IMR-90 (cell line): ENCODE measurements at regions not wholly inside any gene's neighbourhood (a gene's known extent, or its start where the extent isn't known, plus 50 kb on each side); places are given as distances from the start of the nearest gene placed in this dataset.

Source experiments
- ATAC-seq: fragments of 200-7000 bp; cut with Tn5 transposase; 2 replicates; pipeline ENCODE4 v1.9.1; 2020; ENCODE audit warnings: low read depth, mild to moderate bottlenecking, moderate library complexity
- BruUV-seq: library from RNA; stranded (reverse); fragments of 400-500 nt; replicated peaks from 2 replicates; lab custom pipeline; 2021; lab: Mats Ljungman, UMichigan
- CTCF ChIA-PET: fragments of 300-600 bp; formaldehyde crosslinking; extraction: SDS; loops from one replicate; lab custom pipeline; 2021; ENCODE audit warnings: antibody characterized with exemption; lab: Yijun Ruan, JAX
- POLR2A ChIA-PET: fragments of 300-600 bp; sonication (Branson Sonifier 250); formaldehyde crosslinking; loops from one replicate; lab custom pipeline; 2022; ENCODE audit warnings: antibody characterized with exemption; ENCODE audit not compliant: unreplicated experiment; lab: Charles Lee
- DNase-seq: peaks from one replicate; pipeline ENCODE4 v3.0.0; 2013
- H2AFZ ChIP-seq: replicated peaks from 2 replicates; pipeline ENCODE3; 2013; ENCODE audit warnings: low read length, mild to moderate bottlenecking; ENCODE audit not compliant: poor library complexity
- H2AK5ac ChIP-seq: 2 replicates; pipeline ENCODE4 v1.6.1; 2013; ENCODE audit warnings: low read depth, low read length, inconsistent platforms
- H2AK9ac ChIP-seq: replicated peaks from 2 replicates; pipeline ENCODE3; 2013; ENCODE audit warnings: mild to moderate bottlenecking, low read depth, low read length, moderate library complexity; ENCODE audit not compliant: poor library complexity
- H2BK120ac ChIP-seq: 2 replicates; pipeline ENCODE4 v1.6.1; 2013; ENCODE audit warnings: low read depth, low read length, inconsistent platforms
- H2BK15ac ChIP-seq: 3 replicates; pipeline ENCODE4 v1.6.1; 2013; ENCODE audit warnings: low read depth, low read length, inconsistent platforms
- H2BK20ac ChIP-seq: 2 replicates; pipeline ENCODE4 v1.6.1; 2013; ENCODE audit warnings: low read depth, mild to moderate bottlenecking, inconsistent platforms, low read length, moderate library complexity
- H2BK5ac ChIP-seq: 2 replicates; pipeline ENCODE4 v1.6.1; 2013; ENCODE audit warnings: mild to moderate bottlenecking, low read depth, low read length, inconsistent platforms; ENCODE audit not compliant: poor library complexity, severe bottlenecking
- H3K14ac ChIP-seq: replicated peaks from 2 replicates; pipeline ENCODE4 v1.6.1; 2013; ENCODE audit warnings: low read depth, low read length, inconsistent platforms
- H3K18ac ChIP-seq: 2 replicates; pipeline ENCODE4 v1.6.1; 2013; ENCODE audit warnings: low read depth, low read length, control low read depth
- H3K23ac ChIP-seq: 2 replicates; pipeline ENCODE4 v1.6.1; 2013; ENCODE audit warnings: low read depth, low read length, inconsistent platforms
- H3K27ac ChIP-seq: 2 replicates; pipeline ENCODE4 v1.5.1; 2013; ENCODE audit warnings: mild to moderate bottlenecking, control low read depth, low read length; ENCODE audit not compliant: insufficient read depth
- H3K27me3 ChIP-seq: 2 replicates; pipeline ENCODE4 v1.6.1; 2013; ENCODE audit warnings: low read length; ENCODE audit not compliant: control insufficient read depth, insufficient read depth
- H3K36me3 ChIP-seq: 2 replicates; pipeline ENCODE4 v1.6.1; 2013; ENCODE audit warnings: low read length, mixed read lengths; ENCODE audit not compliant: control insufficient read depth, insufficient read depth
- H3K4ac ChIP-seq: 2 replicates; pipeline ENCODE4 v1.6.1; 2013; ENCODE audit warnings: low read depth, low read length, inconsistent platforms
- H3K4me1 ChIP-seq: 2 replicates; pipeline ENCODE4 v1.6.1; 2013; ENCODE audit warnings: low read length, mixed read lengths; ENCODE audit not compliant: control insufficient read depth, insufficient read depth
- H3K4me2 ChIP-seq: 2 replicates; pipeline ENCODE4 v1.6.1; 2013; ENCODE audit warnings: low read depth, mild to moderate bottlenecking, control low read depth, low read length, moderate library complexity
- H3K4me3 ChIP-seq: 2 replicates; pipeline ENCODE4 v1.5.1; 2013; ENCODE audit warnings: low read depth, mild to moderate bottlenecking, control low read depth, low read length, moderate library complexity; ENCODE audit not compliant: insufficient read depth
- H3K56ac ChIP-seq: 2 replicates; pipeline ENCODE4 v1.6.1; 2013; ENCODE audit warnings: low read length, inconsistent platforms; ENCODE audit not compliant: insufficient read depth; ENCODE audit errors: extremely low read depth
- H3K79me1 ChIP-seq, 2 experiments: 2 replicates each; pipeline ENCODE4 v1.6.1; 2013; ENCODE audit warnings: low read length in 2 of 2, inconsistent platforms in 1 of 2, low read depth in 1 of 2
- H3K9ac ChIP-seq: 2 replicates; pipeline ENCODE4 v1.6.1; 2013; ENCODE audit warnings: low read depth, low read length, control low read depth
- H3K9me1 ChIP-seq: 2 replicates; pipeline ENCODE4 v1.6.1; 2013; ENCODE audit warnings: low read length, inconsistent platforms; ENCODE audit not compliant: insufficient read depth
- H3K9me3 ChIP-seq: 2 replicates; pipeline ENCODE4 v1.6.1; 2013; ENCODE audit warnings: low read length; ENCODE audit not compliant: control insufficient read depth, insufficient read depth
- H4K20me1 ChIP-seq: 2 replicates; pipeline ENCODE4 v1.6.1; 2013; ENCODE audit warnings: low read length, inconsistent platforms; ENCODE audit not compliant: insufficient read depth
- H4K5ac ChIP-seq: 2 replicates; pipeline ENCODE4 v1.6.1; 2013; ENCODE audit warnings: mild to moderate bottlenecking, low read depth, low read length, control low read depth
- H4K8ac ChIP-seq, 2 experiments: 2 replicates each; pipeline ENCODE4 v1.6.1; 2013; ENCODE audit warnings: low read depth in 2 of 2, low read length in 2 of 2, control low read depth in 1 of 2, inconsistent platforms in 1 of 2
- H4K91ac ChIP-seq: 2 replicates; pipeline ENCODE4 v1.6.1; 2013; ENCODE audit warnings: low read depth, low read length, inconsistent platforms; ENCODE audit not compliant: insufficient read depth
- BHLHE40 ChIP-seq: fragments of 150-350 bp; IDR thresholded peaks from 2 replicates; pipeline ENCODE4 v1.6.1; 2016; ENCODE audit warnings: mild to moderate bottlenecking, low read depth, low read length
- CEBPB ChIP-seq: IDR thresholded peaks from 2 replicates; pipeline ENCODE4 v1.6.1; 2012; ENCODE audit warnings: low read depth, low read length, improper control_type of control experiment
- CHD1 ChIP-seq: IDR thresholded peaks from 2 replicates; pipeline ENCODE4 v1.6.1; 2012; ENCODE audit warnings: low read depth, low read length, improper control_type of control experiment
- ELK1 ChIP-seq: fragments of 150-350 bp; IDR thresholded peaks from 2 replicates; pipeline ENCODE4 v1.6.1; 2016; ENCODE audit warnings: low read depth, mild to moderate bottlenecking, low read length, moderate library complexity, borderline replicate concordance
- FOS ChIP-seq: fragments of 150-350 bp; IDR thresholded peaks from 2 replicates; pipeline ENCODE4 v1.6.1; 2016; ENCODE audit warnings: low read depth, low read length
- MAFK ChIP-seq: IDR thresholded peaks from 2 replicates; pipeline ENCODE4 v1.6.1; 2012; ENCODE audit warnings: low read depth, low read length, improper control_type of control experiment
- MAZ ChIP-seq: IDR thresholded peaks from 2 replicates; pipeline ENCODE4 v1.6.1; 2012; ENCODE audit warnings: low read depth, mild to moderate bottlenecking, low read length, improper control_type of control experiment, moderate library complexity, borderline replicate concordance
- NFE2L2 ChIP-seq: fragments of 150-350 bp; IDR thresholded peaks from 2 replicates; pipeline ENCODE4 v1.6.1; 2016; ENCODE audit warnings: low read depth, mild to moderate bottlenecking, low read length
- POLR2A ChIP-seq: IDR thresholded peaks from 2 replicates; pipeline ENCODE4 v1.6.1; 2012; ENCODE audit warnings: mild to moderate bottlenecking, low read depth, low read length
- RAD21 ChIP-seq: IDR thresholded peaks from 2 replicates; pipeline ENCODE4 v1.6.1; 2012; ENCODE audit warnings: low read length, improper control_type of control experiment
- RCOR1 ChIP-seq: IDR thresholded peaks from 2 replicates; pipeline ENCODE4 v1.6.1; 2012; ENCODE audit warnings: mild to moderate bottlenecking, low read length, improper control_type of control experiment; ENCODE audit not compliant: insufficient replicate concordance
- RFX5 ChIP-seq: IDR thresholded peaks from 2 replicates; pipeline ENCODE4 v1.8.0; 2012; ENCODE audit warnings: low read depth, mild to moderate bottlenecking, low read length, moderate library complexity
- SMC3 ChIP-seq: fragments of 150-350 bp; IDR thresholded peaks from 2 replicates; pipeline ENCODE4 v1.6.1; 2016; ENCODE audit warnings: low read depth, mild to moderate bottlenecking, antibody characterized with exemption, low read length, moderate library complexity
- WGBS, 2 experiments: methylation state at CpG; one replicate each; pipeline versions ENCODE4 v1.1.5 to v1.1.7; 2013; ENCODE audit warnings: missing lambda C conversion rate in 2 of 2; ENCODE audit not compliant: insufficient read length in 1 of 2; ENCODE audit errors: extremely low coverage in 2 of 2; 5-methylcytosine and 5-hydroxymethylcytosine counted together
- dilution Hi-C: fragments of 300-500 bp; cut with HindIII; formaldehyde crosslinking; loops from one replicate; pipeline ENCODE4 v1.14.3; 2018; ENCODE audit warnings: low sequenced_read_pairs; ENCODE audit not compliant: unreplicated experiment
- in situ Hi-C: fragments of 300-500 bp; cut with MboI; formaldehyde crosslinking; loops from 3 replicates; pipeline ENCODE4 v1.14.3; 2019; ENCODE audit warnings: low sequenced_read_pairs, inconsistent platforms, mixed read lengths
- intact Hi-C: fragments of 100-400 bp; cut with micrococcal nuclease; formaldehyde crosslinking; loops from 2 replicates; pipeline ENCODE4 v1.10.0; 2022
- TF ChIP-seq, protein P1 (sequence below): fragments of 150-350 bp; IDR thresholded peaks from 2 replicates; pipeline ENCODE4 v1.6.1; 2017; ENCODE audit warnings: mild to moderate bottlenecking, antibody characterized with exemption, low read length, low read depth
- TF ChIP-seq, protein P2 (sequence below): conservative IDR thresholded peaks from 2 replicates; pipeline ENCODE4 v1.5.1; 2012; ENCODE audit warnings: mild to moderate bottlenecking, low read depth, low read length, improper control_type of control experiment

DNA sequence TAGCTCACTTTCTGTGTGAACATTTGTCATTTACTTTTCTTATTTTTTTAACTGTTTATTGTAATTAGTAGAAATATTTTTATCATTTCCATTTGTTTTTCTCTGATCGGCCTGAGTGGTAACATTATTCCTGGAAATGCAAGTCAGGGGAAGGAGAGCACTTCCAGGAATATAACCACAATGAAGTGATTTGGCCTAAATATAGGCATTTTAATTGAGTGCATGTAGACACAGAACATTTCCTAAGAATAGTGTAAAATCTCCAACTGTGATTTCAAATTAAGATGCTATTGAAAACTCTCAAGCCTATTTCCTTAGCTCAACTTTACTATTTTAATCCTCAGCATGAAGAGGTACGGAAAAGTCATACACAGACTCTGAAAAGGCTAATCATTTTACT lies 86.5 kb upstream of the SKAP2 start:
- dilution Hi-C loops = no loop called here
- no peak overlapping the region for H4K8ac ChIP-seq
- no peak overlapping the region for H2BK20ac ChIP-seq
- no peak overlapping the region for H3K27ac ChIP-seq
- H3K9me1 ChIP-seq = no peaks in the 10 kb centered on the region
- H3K4me1 ChIP-seq = no peaks in the 10 kb centered on the region
- no peak overlapping the region for H2AK5ac ChIP-seq
- H3K18ac ChIP-seq = no peak overlapping the region
- DNase-seq (no peak), ATAC-seq (no peak)
- intact Hi-C loops = no loop called here
- no CpG with 5 or more reads among the region's 2 CpGs for WGBS, 2 experiments
- no peaks in the 10 kb centered on the region for H3K79me1 ChIP-seq
- no peak overlapping the region for H3K56ac ChIP-seq
- H2AK9ac ChIP-seq = no peak overlapping the region
- ChIA-PET CTCF (no interaction called here), POLR2A (interaction anchor here (0.6 kb wide), 1 partner anchor 12 kb away, joined by 3 read pairs; no protein-coding TSS in a partner anchor)
- no peak overlapping the region for H3K14ac ChIP-seq
- H3K9me3 ChIP-seq = no peaks in the 10 kb centered on the region
- H3K4me3 ChIP-seq = no peak overlapping the region
- no peak overlapping the region for H3K4me2 ChIP-seq
- in situ Hi-C loops = no loop called here
- H2AFZ ChIP-seq = no peak overlapping the region
- H4K20me1 ChIP-seq = no peaks in the 10 kb centered on the region
- H3K27me3 ChIP-seq = peaks cover 1% of the 10 kb centered on the region
- no peak overlapping the region for H3K9ac ChIP-seq
- H3K23ac ChIP-seq = no peak overlapping the region
- H4K5ac ChIP-seq = no peak overlapping the region
- H3K36me3 ChIP-seq = no peaks in the 10 kb centered on the region
- H2BK15ac ChIP-seq = no peak overlapping the region
- TF ChIP-seq MAFK (no peak), CHD1 (no peak), RAD21 (no peak), RFX5 (no peak), CEBPB (no peak), BHLHE40 (no peak), ELK1 (no peak), POLR2A (no peak), RCOR1 (no peak), FOS (no peak), NFE2L2 (no peak), SMC3 (no peak), MAZ (no peak)
- TF ChIP-seq, protein P1, sequence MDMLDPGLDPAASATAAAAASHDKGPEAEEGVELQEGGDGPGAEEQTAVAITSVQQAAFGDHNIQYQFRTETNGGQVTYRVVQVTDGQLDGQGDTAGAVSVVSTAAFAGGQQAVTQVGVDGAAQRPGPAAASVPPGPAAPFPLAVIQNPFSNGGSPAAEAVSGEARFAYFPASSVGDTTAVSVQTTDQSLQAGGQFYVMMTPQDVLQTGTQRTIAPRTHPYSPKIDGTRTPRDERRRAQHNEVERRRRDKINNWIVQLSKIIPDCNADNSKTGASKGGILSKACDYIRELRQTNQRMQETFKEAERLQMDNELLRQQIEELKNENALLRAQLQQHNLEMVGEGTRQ = no peak
- TF ChIP-seq, protein P2, sequence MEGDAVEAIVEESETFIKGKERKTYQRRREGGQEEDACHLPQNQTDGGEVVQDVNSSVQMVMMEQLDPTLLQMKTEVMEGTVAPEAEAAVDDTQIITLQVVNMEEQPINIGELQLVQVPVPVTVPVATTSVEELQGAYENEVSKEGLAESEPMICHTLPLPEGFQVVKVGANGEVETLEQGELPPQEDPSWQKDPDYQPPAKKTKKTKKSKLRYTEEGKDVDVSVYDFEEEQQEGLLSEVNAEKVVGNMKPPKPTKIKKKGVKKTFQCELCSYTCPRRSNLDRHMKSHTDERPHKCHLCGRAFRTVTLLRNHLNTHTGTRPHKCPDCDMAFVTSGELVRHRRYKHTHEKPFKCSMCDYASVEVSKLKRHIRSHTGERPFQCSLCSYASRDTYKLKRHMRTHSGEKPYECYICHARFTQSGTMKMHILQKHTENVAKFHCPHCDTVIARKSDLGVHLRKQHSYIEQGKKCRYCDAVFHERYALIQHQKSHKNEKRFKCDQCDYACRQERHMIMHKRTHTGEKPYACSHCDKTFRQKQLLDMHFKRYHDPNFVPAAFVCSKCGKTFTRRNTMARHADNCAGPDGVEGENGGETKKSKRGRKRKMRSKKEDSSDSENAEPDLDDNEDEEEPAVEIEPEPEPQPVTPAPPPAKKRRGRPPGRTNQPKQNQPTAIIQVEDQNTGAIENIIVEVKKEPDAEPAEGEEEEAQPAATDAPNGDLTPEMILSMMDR = no peak
- no peak overlapping the region for H2BK120ac ChIP-seq
- no TSS peak for BruUV-seq
- no peak overlapping the region for H4K91ac ChIP-seq
- H2BK5ac ChIP-seq = no peak overlapping the region
- no peak overlapping the region for H3K4ac ChIP-seq
